ENCODE measurements at regions not wholly inside any gene's neighbourhood (a gene's known extent, or its start where the extent isn't known, plus 50 kb on each side); places are given as distances from the start of the nearest gene placed in this dataset.

- no peak for DNase-seq (ENCODE audit: low spot score)
Measured at GRCh38 chr16:73308771-73309170, 260.8 kb upstream of the ZFHX3 start.

GRCh38 chr16:73306901-73307413, 259.0 kb upstream of the ZFHX3 start:
- DNase-seq (ENCODE audit: low spot score): no peak

GRCh38 chr16:73304008-73304774, 256.3 kb upstream of the ZFHX3 start:
- peak; percentile 14 for DNase-seq (ENCODE audit: low spot score)

GRCh38 chr16:73302942-73303341, 255.0 kb upstream of the ZFHX3 start:
- no peak for DNase-seq (ENCODE audit: low spot score)

GRCh38 chr16:73301984-73302383, 254.1 kb upstream of the ZFHX3 start:
- no peak for DNase-seq (ENCODE audit: low spot score)

- DNase-seq (ENCODE audit: low spot score): no peak
Measured at GRCh38 chr16:73299346-73299745, 251.4 kb upstream of the ZFHX3 start.

- DNase-seq (ENCODE audit: low spot score): no peak
Measured at GRCh38 chr16:73298562-73298961, 250.6 kb upstream of the ZFHX3 start.

- no peak for DNase-seq (ENCODE audit: low spot score)
Measured at GRCh38 chr16:73290258-73290657, 242.3 kb upstream of the ZFHX3 start.

- no peak for DNase-seq (ENCODE audit: low spot score)
Measured at GRCh38 chr16:73289232-73289631, 241.3 kb upstream of the ZFHX3 start.

GRCh38 chr16:73288520-73288919, 240.6 kb upstream of the ZFHX3 start:
- no peak for DNase-seq (ENCODE audit: low spot score)

- no peak for DNase-seq (ENCODE audit: low spot score)
Measured at GRCh38 chr16:73287859-73288405, 240.0 kb upstream of the ZFHX3 start.

- no peak for DNase-seq (ENCODE audit: low spot score)
Measured at GRCh38 chr16:73286346-73287267, 238.7 kb upstream of the ZFHX3 start.

- no peak for DNase-seq (ENCODE audit: low spot score)
Measured at GRCh38 chr16:73285436-73286201, 237.7 kb upstream of the ZFHX3 start.

GRCh38 chr16:73280388-73280787, 232.5 kb upstream of the ZFHX3 start:
- DNase-seq (ENCODE audit: low spot score): no peak

GRCh38 chr16:73279451-73279850, 231.5 kb upstream of the ZFHX3 start:
- no peak for DNase-seq (ENCODE audit: low spot score)

- no peak for DNase-seq (ENCODE audit: low spot score)
Measured at GRCh38 chr16:73277071-73277470, 229.1 kb upstream of the ZFHX3 start.

GRCh38 chr16:73275448-73275847, 227.5 kb upstream of the ZFHX3 start:
- DNase-seq (ENCODE audit: low spot score): no peak

GRCh38 chr16:73275024-73275423, 227.1 kb upstream of the ZFHX3 start:
- no peak for DNase-seq (ENCODE audit: low spot score)

- no peak for DNase-seq (ENCODE audit: low spot score)
Measured at GRCh38 chr16:73274140-73274539, 226.2 kb upstream of the ZFHX3 start.

- no peak for DNase-seq (ENCODE audit: low spot score)
Measured at GRCh38 chr16:73268366-73268993, 220.6 kb upstream of the ZFHX3 start.

- no peak for DNase-seq (ENCODE audit: low spot score)
Measured at GRCh38 chr16:73265935-73266334, 218.0 kb upstream of the ZFHX3 start.
